Prostate gland (tissue), 2 donors: ENCODE measurements at regions not wholly inside any gene's neighbourhood (a gene's known extent, or its start where the extent isn't known, plus 50 kb on each side); places are given as distances from the start of the nearest gene placed in this dataset.

Experiments used
- DNase-seq: peaks from one replicate; pipeline ENCODE4 v3.0.0-alpha.2; 2019; ENCODE audit warnings: low spot score
- H3K27ac ChIP-seq, 2 donors: fragments of 200-600 bp; sonication (generic); 2 replicates each; pipeline ENCODE4 v1.5.1; 2017 to 2019
- H3K27me3 ChIP-seq: fragments of 200-600 bp; sonication (generic); replicated peaks from 2 replicates; pipeline ENCODE4 v1.5.1; 2019; ENCODE audit not compliant: insufficient read depth
- H3K36me3 ChIP-seq, 2 donors: fragments of 200-600 bp; sonication (generic); 1 replicate in 1 of 2; 2 replicates in 1 of 2; pipeline versions ENCODE4 v1.5.1 to v1.8.1; 2017 to 2019
- H3K4me1 ChIP-seq: fragments of 200-600 bp; sonication (generic); replicated peaks from 2 replicates; pipeline ENCODE4 v1.5.1; 2019
- H3K4me3 ChIP-seq, 2 donors: fragments of 200-600 bp; sonication (generic); 2 replicates each; pipeline ENCODE4 v1.5.1; 2017 to 2019
- H3K9me3 ChIP-seq: fragments of 200-600 bp; sonication (generic); 2 replicates; pipeline ENCODE4 v1.5.1; 2017
- CTCF ChIP-seq, 4 experiments: fragments of 200-600 bp in 2 of 4; fragments of 450-650 bp in 2 of 4; sonication (generic) in 2 of 4; IDR thresholded peaks; 1 replicate in 3 of 4; 2 replicates in 1 of 4; pipeline ENCODE4 v1.5.1; 2016 to 2019; ENCODE audit warnings: antibody characterized with exemption in 4 of 4, mild to moderate bottlenecking in 2 of 4, moderate library complexity in 2 of 4
- POLR2A ChIP-seq: fragments of 450-650 bp; IDR thresholded peaks from one replicate; pipeline ENCODE4 v1.6.1; 2016; ENCODE audit warnings: antibody characterized with exemption, mild to moderate bottlenecking
- POLR2AphosphoS5 ChIP-seq: sonication (generic); formaldehyde crosslinking; IDR thresholded peaks from one replicate; pipeline ENCODE4 v1.6.1; 2017; ENCODE audit warnings: antibody characterized with exemption
- WGBS: methylation state at CpG from one replicate; pipeline ENCODE4 v1.1.5; 2018; 5-methylcytosine and 5-hydroxymethylcytosine counted together
- intact Hi-C: fragments of 100-400 bp; cut with DNase I; formaldehyde crosslinking; loops from one replicate; pipeline ENCODE4 v1.14.2; 2022

GRCh38 chr14:23787436-23787835 is 151.3 kb downstream of the DHRS2 start:
- H3K27me3 ChIP-seq, result no peaks in the 10 kb centered on the region
- no peak for DNase-seq
- intact Hi-C loops, result no loop called here
- H3K9me3 ChIP-seq, result no peaks in the 10 kb centered on the region
- no peak overlapping the region for H3K4me3 ChIP-seq
- H3K4me1 ChIP-seq, result no peaks in the 10 kb centered on the region
- TF ChIP-seq POLR2A (no peak), POLR2AphosphoS5 (no peak), CTCF (IDR thresholded peaks at IDR 0.05) (no peak)
- no peak overlapping the region for H3K27ac ChIP-seq
- WGBS, result 77% methylated on average over 1 of the region's 1 CpG
- no peaks in the 10 kb centered on the region for H3K36me3 ChIP-seq

GRCh38 chr14:23789696-23790095 is 153.5 kb downstream of the DHRS2 start:
- H3K9me3 ChIP-seq, result no peaks in the 10 kb centered on the region
- no peaks in the 10 kb centered on the region for H3K36me3 ChIP-seq
- DNase-seq, result no peak
- intact Hi-C loops, result no loop called here
- no peak overlapping the region for H3K4me3 ChIP-seq
- no peaks in the 10 kb centered on the region for H3K4me1 ChIP-seq
- WGBS, result 92% methylated on average over 1 of the region's 1 CpG
- TF ChIP-seq CTCF (IDR thresholded peaks at IDR 0.05) (no peak), POLR2A (no peak), POLR2AphosphoS5 (no peak)
- H3K27ac ChIP-seq, result no peak overlapping the region
- no peaks in the 10 kb centered on the region for H3K27me3 ChIP-seq

- Histone ChIP-seq H3K4me3 (no peak overlapping the region), H3K36me3 (no peaks in the 10 kb centered on the region), H3K27ac (no peak overlapping the region), H3K4me1 (no peaks in the 10 kb centered on the region), H3K9me3 (no peaks in the 10 kb centered on the region), H3K27me3 (no peaks in the 10 kb centered on the region)
- TF ChIP-seq POLR2A, result no peak
- TF ChIP-seq POLR2AphosphoS5, result no peak
- no peak for TF ChIP-seq CTCF (IDR thresholded peaks at IDR 0.05)
- intact Hi-C loops, result no loop called here
- no peak for DNase-seq
- WGBS, result 76% methylated on average over 3 of the region's 3 CpGs
Measured at GRCh38 chr14:23793532-23793931, 157.4 kb downstream of the DHRS2 start.

GRCh38 chr14:23800811-23801210 is 152.8 kb upstream of the DHRS4 start:
- H3K27me3 ChIP-seq, result no peaks in the 10 kb centered on the region
- H3K27ac ChIP-seq, result no peak overlapping the region
- WGBS, result 66% methylated on average over 3 of the region's 3 CpGs
- no peaks in the 10 kb centered on the region for H3K36me3 ChIP-seq
- intact Hi-C loops, result no loop called here
- H3K4me3 ChIP-seq, result no peak overlapping the region
- no peaks in the 10 kb centered on the region for H3K4me1 ChIP-seq
- TF ChIP-seq POLR2AphosphoS5, result no peak
- TF ChIP-seq CTCF (IDR thresholded peaks at IDR 0.05), result no peak
- no peak for TF ChIP-seq POLR2A
- no peak for DNase-seq
- no peaks in the 10 kb centered on the region for H3K9me3 ChIP-seq

GRCh38 chr14:23801766-23802165 is 151.8 kb upstream of the DHRS4 start:
- Histone ChIP-seq H3K4me1 (no peaks in the 10 kb centered on the region), H3K36me3 (no peaks in the 10 kb centered on the region), H3K27ac (no peak overlapping the region), H3K27me3 (no peaks in the 10 kb centered on the region), H3K4me3 (no peak overlapping the region), H3K9me3 (no peaks in the 10 kb centered on the region)
- 53% methylated on average over 2 of the region's 2 CpGs for WGBS
- intact Hi-C loops, result no loop called here
- TF ChIP-seq POLR2AphosphoS5 (no peak), CTCF (IDR thresholded peaks at IDR 0.05) (no peak), POLR2A (no peak)
- DNase-seq, result no peak
